ENCODE measurements at regions not wholly inside any gene's neighbourhood (a gene's known extent, or its start where the extent isn't known, plus 50 kb on each side); places are given as distances from the start of the nearest gene placed in this dataset.

- TF ChIP-seq BACH2 (CRISPR knock-in tag; IDR thresholded peaks at IDR 0.05; ENCODE audit: borderline replicate concordance) (no peak), ZNF70 (CRISPR knock-in tag; IDR thresholded peaks at IDR 0.05) (no peak), RARB (CRISPR knock-in tag; IDR thresholded peaks at IDR 0.05) (no peak), CREB5 (CRISPR knock-in tag; IDR thresholded peaks at IDR 0.05; ENCODE audit: low read depth) (no peak), ZFP30 (CRISPR knock-in tag; IDR thresholded peaks at IDR 0.05) (no peak), PATZ1 (CRISPR knock-in tag; IDR thresholded peaks at IDR 0.05; ENCODE audit: borderline replicate concordance) (no peak), OSR1 (CRISPR knock-in tag; IDR thresholded peaks at IDR 0.05) (no peak)
These were observed 1291.6 kb downstream of the FSCB start for GRCh38 chr14:43215524-43215923.
